A673 (cell line): ENCODE measurements at regions not wholly inside any gene's neighbourhood (a gene's known extent, or its start where the extent isn't known, plus 50 kb on each side); places are given as distances from the start of the nearest gene placed in this dataset.

Source experiments
- BruUV-seq: library from RNA; stranded (reverse); fragments of 400-500 nt; replicated peaks from 2 replicates; lab custom pipeline; 2021; lab: Mats Ljungman, UMichigan
- CTCF ChIA-PET: fragments of 300-600 bp; sonication (Branson Sonifier 250); formaldehyde crosslinking; loops from one replicate; lab custom pipeline; 2022; ENCODE audit warnings: antibody characterized with exemption; lab: Charles Lee
- POLR2A ChIA-PET: fragments of 300-600 bp; sonication (Branson Sonifier 250); formaldehyde crosslinking; loops from one replicate; lab custom pipeline; 2022; ENCODE audit warnings: antibody characterized with exemption; ENCODE audit not compliant: low non-redundant PET; lab: Charles Lee
- DNase-seq: peaks from one replicate; pipeline ENCODE4 v3.0.0-alpha.2; 2015; ENCODE audit warnings: low spot score
- H3K27ac ChIP-seq: fragments of 200-600 bp; sonication (generic); 2 replicates; pipeline ENCODE4 v1.5.1; 2016; ENCODE audit warnings: mixed run types, low read depth, mild to moderate bottlenecking, mixed read lengths, antibody characterized with exemption, low read length; ENCODE audit not compliant: poor library complexity, severe bottlenecking
- H3K27me3 ChIP-seq: fragments of 200-600 bp; sonication (generic); replicated peaks from 2 replicates; pipeline ENCODE4 v1.6.1; 2017; ENCODE audit warnings: mixed run types, low read depth, mild to moderate bottlenecking, mixed read lengths, antibody characterized with exemption, low read length; ENCODE audit not compliant: insufficient read depth, poor library complexity
- H3K36me3 ChIP-seq: fragments of 200-600 bp; sonication (generic); 2 replicates; pipeline ENCODE4 v1.6.1; 2016; ENCODE audit warnings: mixed run types, mild to moderate bottlenecking, mixed read lengths, antibody characterized with exemption, low read length; ENCODE audit not compliant: insufficient read depth, poor library complexity, severe bottlenecking
- H3K4me1 ChIP-seq: fragments of 200-600 bp; sonication (generic); 2 replicates; pipeline ENCODE4 v1.6.1; 2017; ENCODE audit warnings: mixed run types, mild to moderate bottlenecking, mixed read lengths, antibody characterized with exemption, low read length; ENCODE audit not compliant: insufficient read depth, poor library complexity, severe bottlenecking
- H3K4me3 ChIP-seq: fragments of 200-600 bp; sonication (generic); 2 replicates; pipeline ENCODE4 v1.5.1; 2016; ENCODE audit warnings: low read depth, mixed run types, mild to moderate bottlenecking, mixed read lengths, low read length; ENCODE audit not compliant: poor library complexity, severe bottlenecking
- H3K9me3 ChIP-seq: fragments of 200-600 bp; sonication (generic); 2 replicates; pipeline ENCODE4 v1.6.1; 2016; ENCODE audit warnings: mixed run types, low read depth, mild to moderate bottlenecking, mixed read lengths, antibody characterized with exemption, low read length; ENCODE audit not compliant: poor library complexity, severe bottlenecking
- EZH2 ChIP-seq: fragments of 200-600 bp; sonication (generic); IDR thresholded peaks from 2 replicates; pipeline ENCODE4 v1.6.1; 2017; ENCODE audit warnings: borderline replicate concordance, low read depth, mild to moderate bottlenecking, mixed read lengths, antibody characterized with exemption, low read length; ENCODE audit not compliant: poor library complexity, severe bottlenecking
- intact Hi-C: fragments of 100-400 bp; cut with micrococcal nuclease; formaldehyde crosslinking; loops from one replicate; pipeline ENCODE4 v1.10.0; 2022; ENCODE audit not compliant: unreplicated experiment
- TF ChIP-seq, protein P1 (sequence below): fragments of 300-800, 200-600 bp; sonication (generic); conservative IDR thresholded peaks from 2 replicates; pipeline ENCODE4 v1.5.1; 2017; ENCODE audit warnings: low read depth, mild to moderate bottlenecking, antibody characterized with exemption, low read length, moderate library complexity, mixed read lengths

DNA sequence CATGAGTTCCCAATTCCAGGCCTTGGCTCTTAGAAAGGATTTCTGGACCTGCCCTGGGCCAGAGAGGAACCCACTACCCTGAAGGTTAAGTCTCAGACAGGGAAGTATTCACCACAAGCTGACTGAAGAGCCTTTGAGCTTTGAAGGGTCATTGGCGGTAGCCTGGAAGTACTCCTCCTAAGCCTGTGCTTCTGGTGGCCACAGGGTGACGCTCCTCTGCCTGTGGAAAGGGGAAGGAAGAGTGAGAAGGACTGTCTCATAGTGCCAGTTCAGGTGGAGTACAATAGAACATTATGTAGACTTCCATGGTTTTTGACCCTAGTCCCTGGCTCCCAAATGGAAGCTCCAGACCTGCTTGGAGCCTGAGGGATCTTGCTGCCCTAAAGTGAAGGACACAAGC is 1233.2 kb upstream of the CDH6 start:
- CTCF ChIA-PET = no interaction called here
- no peaks in the 10 kb centered on the region for H3K27me3 ChIP-seq
- no peak overlapping the region for H3K27ac ChIP-seq
- TF ChIP-seq, protein P1, sequence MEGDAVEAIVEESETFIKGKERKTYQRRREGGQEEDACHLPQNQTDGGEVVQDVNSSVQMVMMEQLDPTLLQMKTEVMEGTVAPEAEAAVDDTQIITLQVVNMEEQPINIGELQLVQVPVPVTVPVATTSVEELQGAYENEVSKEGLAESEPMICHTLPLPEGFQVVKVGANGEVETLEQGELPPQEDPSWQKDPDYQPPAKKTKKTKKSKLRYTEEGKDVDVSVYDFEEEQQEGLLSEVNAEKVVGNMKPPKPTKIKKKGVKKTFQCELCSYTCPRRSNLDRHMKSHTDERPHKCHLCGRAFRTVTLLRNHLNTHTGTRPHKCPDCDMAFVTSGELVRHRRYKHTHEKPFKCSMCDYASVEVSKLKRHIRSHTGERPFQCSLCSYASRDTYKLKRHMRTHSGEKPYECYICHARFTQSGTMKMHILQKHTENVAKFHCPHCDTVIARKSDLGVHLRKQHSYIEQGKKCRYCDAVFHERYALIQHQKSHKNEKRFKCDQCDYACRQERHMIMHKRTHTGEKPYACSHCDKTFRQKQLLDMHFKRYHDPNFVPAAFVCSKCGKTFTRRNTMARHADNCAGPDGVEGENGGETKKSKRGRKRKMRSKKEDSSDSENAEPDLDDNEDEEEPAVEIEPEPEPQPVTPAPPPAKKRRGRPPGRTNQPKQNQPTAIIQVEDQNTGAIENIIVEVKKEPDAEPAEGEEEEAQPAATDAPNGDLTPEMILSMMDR = no peak
- no peak for TF ChIP-seq EZH2
- H3K4me3 ChIP-seq = no peak overlapping the region
- no peak for DNase-seq
- no TSS peak for BruUV-seq
- H3K4me1 ChIP-seq = no peaks in the 10 kb centered on the region
- POLR2A ChIA-PET = no interaction called here
- no peaks in the 10 kb centered on the region for H3K36me3 ChIP-seq
- intact Hi-C loops = no loop called here
- H3K9me3 ChIP-seq = no peaks in the 10 kb centered on the region

DNA sequence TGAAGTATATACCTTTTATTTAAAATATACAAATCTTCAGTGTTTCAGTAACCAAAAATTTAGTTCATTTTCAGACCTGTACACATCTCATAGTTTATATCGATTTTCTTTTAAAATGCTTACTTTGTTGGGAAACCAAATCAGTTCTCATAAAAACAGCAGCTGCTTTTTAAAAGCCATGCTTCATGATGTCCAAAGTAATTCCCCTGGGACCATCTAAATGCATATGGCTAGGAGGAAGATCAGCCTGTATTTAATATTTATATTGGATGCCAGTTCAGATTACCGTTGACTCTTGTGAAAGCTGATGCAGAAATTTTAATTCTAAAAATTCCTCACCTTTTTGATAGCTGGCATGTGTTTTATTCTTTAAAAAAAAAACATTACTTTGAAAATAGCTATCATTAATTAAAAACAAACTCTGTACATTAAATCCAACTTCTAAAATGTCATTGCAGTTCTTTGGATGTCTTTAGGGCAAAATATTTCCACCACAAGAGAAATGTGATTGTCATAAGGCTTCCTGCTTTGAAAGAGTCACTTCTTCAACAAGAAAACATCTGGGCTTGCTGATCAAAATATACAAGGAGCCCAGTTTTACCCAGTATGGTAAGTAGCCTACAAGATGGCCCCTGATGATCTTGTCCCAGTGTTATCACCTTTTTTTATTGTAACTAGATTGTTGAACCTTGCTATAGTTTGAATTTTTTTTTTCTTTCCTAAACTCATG is 1242.9 kb upstream of the CDH6 start:
- Histone ChIP-seq H3K27me3 (no peaks in the 10 kb centered on the region), H3K4me3 (no peak overlapping the region), H3K27ac (no peak overlapping the region), H3K36me3 (no peaks in the 10 kb centered on the region), H3K4me1 (peaks cover 7% of the 10 kb centered on the region), H3K9me3 (no peaks in the 10 kb centered on the region)
- TF ChIP-seq, protein P1 = no peak
- no peak for TF ChIP-seq EZH2
- CTCF ChIA-PET = no interaction called here
- intact Hi-C loops = no loop called here
- POLR2A ChIA-PET = no interaction called here
- peak; percentile 30 for DNase-seq
- no TSS peak for BruUV-seq

DNA sequence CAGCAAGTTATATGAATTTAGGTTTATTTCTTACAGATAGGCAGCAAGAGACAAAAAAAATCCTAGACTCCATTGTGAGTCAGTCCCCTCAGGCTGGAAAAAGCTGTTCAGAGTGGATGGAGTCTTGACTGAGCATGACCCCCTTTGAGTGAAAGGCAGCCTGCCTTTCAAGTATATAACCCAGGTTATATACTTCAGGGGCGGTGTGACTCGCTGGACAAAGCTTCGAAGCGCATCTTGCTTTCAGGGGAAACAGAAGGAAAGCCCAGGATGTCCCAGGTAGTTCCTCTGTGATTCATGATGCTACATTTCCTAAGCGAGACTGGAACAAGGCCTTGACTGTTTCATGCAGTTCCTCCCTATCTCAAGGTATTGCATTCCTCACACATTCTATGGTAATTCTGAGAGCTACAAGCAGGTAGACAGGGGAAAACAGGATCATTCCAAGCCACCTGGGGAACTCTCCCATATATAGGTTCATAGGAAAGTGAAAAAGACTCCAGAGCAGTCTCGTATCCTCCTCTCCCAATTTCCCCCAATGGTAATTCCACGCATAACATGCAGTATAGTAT is 1244.1 kb upstream of the CDH6 start:
- ChIA-PET CTCF (no interaction called here), POLR2A (no interaction called here)
- Histone ChIP-seq H3K4me1 (peaks cover 7% of the 10 kb centered on the region), H3K4me3 (no peak overlapping the region), H3K27me3 (no peaks in the 10 kb centered on the region), H3K9me3 (no peaks in the 10 kb centered on the region), H3K27ac (no peak overlapping the region), H3K36me3 (no peaks in the 10 kb centered on the region)
- intact Hi-C loops = no loop called here
- DNase-seq = no peak
- no TSS peak for BruUV-seq
- TF ChIP-seq, protein P1 = no peak
- no peak for TF ChIP-seq EZH2
